ENCODE measurements at regions not wholly inside any gene's neighbourhood (a gene's known extent, or its start where the extent isn't known, plus 50 kb on each side); places are given as distances from the start of the nearest gene placed in this dataset.

- DNase-seq (ENCODE audit: low spot score): no peak
- in situ Hi-C loops (cut with MboI; ENCODE audit: low pct_unique_long_range_greater_than_20kb, low sequenced_read_pairs, unreplicated experiment): no loop called here
- TF ChIP-seq, protein P1, sequence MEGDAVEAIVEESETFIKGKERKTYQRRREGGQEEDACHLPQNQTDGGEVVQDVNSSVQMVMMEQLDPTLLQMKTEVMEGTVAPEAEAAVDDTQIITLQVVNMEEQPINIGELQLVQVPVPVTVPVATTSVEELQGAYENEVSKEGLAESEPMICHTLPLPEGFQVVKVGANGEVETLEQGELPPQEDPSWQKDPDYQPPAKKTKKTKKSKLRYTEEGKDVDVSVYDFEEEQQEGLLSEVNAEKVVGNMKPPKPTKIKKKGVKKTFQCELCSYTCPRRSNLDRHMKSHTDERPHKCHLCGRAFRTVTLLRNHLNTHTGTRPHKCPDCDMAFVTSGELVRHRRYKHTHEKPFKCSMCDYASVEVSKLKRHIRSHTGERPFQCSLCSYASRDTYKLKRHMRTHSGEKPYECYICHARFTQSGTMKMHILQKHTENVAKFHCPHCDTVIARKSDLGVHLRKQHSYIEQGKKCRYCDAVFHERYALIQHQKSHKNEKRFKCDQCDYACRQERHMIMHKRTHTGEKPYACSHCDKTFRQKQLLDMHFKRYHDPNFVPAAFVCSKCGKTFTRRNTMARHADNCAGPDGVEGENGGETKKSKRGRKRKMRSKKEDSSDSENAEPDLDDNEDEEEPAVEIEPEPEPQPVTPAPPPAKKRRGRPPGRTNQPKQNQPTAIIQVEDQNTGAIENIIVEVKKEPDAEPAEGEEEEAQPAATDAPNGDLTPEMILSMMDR (IDR thresholded peaks at IDR 0.05; ENCODE audit: extremely low read depth, insufficient read depth, missing control alignments): no peak
Measured at GRCh38 chr5:174553556-174553955, 170.8 kb upstream of the MSX2 start.

GRCh38 chr5:174555726-174556125 is 168.7 kb upstream of the MSX2 start:
- DNase-seq (ENCODE audit: low spot score): no peak
- TF ChIP-seq, protein P1 (IDR thresholded peaks at IDR 0.05; ENCODE audit: extremely low read depth, insufficient read depth, missing control alignments): no peak
- in situ Hi-C loops (cut with MboI; ENCODE audit: low pct_unique_long_range_greater_than_20kb, low sequenced_read_pairs, unreplicated experiment): no loop called here

DNA sequence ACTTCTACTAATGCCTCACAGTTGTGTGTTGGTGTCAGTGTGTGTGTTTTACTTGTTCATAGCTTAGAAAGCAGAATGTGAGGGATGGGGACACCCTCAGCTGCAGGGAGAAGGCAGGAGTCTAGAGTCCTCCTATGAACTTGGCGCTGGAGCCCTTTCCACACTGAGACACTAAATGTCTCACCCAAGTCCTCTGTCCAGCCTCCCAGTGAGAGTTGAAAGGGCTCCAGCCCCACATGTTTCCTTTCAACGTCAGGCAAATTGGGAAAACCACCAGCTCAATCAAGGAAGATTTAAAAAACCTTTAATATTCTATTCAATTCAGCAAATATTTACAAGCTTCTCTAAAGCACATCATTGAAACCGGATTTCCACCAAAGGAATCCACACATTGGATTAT is 167.6 kb upstream of the MSX2 start:
- TF ChIP-seq, protein P1 (IDR thresholded peaks at IDR 0.05; ENCODE audit: extremely low read depth, insufficient read depth, missing control alignments): no peak
- in situ Hi-C loops (cut with MboI; ENCODE audit: low pct_unique_long_range_greater_than_20kb, low sequenced_read_pairs, unreplicated experiment): no loop called here
- no peak for DNase-seq (ENCODE audit: low spot score)

GRCh38 chr5:174558190-174558589 is 166.2 kb upstream of the MSX2 start:
- in situ Hi-C loops (cut with MboI; ENCODE audit: low pct_unique_long_range_greater_than_20kb, low sequenced_read_pairs, unreplicated experiment): no loop called here
- TF ChIP-seq, protein P1 (IDR thresholded peaks at IDR 0.05; ENCODE audit: extremely low read depth, insufficient read depth, missing control alignments): no peak

GRCh38 chr5:174559141-174559540 is 165.2 kb upstream of the MSX2 start:
- no peak for DNase-seq (ENCODE audit: low spot score)

More at GRCh38 chr5:174558190-174558589, 166.2 kb upstream of the MSX2 start:
- DNase-seq (ENCODE audit: low spot score): no peak

DNA sequence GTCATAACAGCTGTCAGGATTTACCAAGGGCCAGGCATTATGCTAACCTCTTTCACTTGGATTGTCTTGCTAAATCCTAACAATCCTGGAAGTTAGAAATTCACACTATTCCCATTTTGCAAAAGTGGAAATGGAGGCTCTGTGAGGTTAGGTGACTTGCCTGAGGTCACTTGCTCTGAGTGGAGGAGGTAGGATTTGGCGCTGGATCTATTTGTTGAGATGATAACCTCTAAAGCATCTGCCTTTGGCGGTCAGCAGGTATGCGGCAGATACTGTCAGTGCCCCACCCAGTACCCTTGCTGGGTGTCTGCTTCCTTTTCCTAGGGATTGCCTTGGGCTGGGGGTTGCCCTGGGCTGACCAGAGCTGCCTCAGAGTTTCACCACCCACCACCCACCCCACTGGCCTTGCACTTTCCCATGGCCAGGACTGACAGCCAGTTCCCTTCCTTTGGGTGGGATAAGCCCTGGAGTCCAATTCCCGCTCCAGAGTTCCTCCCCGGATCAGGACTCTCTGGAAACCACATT is 164.8 kb upstream of the MSX2 start:
- in situ Hi-C loops (cut with MboI; ENCODE audit: low pct_unique_long_range_greater_than_20kb, low sequenced_read_pairs, unreplicated experiment): no loop called here
- no peak for DNase-seq (ENCODE audit: low spot score)
- TF ChIP-seq, protein P1 (IDR thresholded peaks at IDR 0.05; ENCODE audit: extremely low read depth, insufficient read depth, missing control alignments): no peak

More at GRCh38 chr5:174559141-174559540, 165.2 kb upstream of the MSX2 start:
- TF ChIP-seq, protein P1 (IDR thresholded peaks at IDR 0.05; ENCODE audit: extremely low read depth, insufficient read depth, missing control alignments): no peak
- in situ Hi-C loops (cut with MboI; ENCODE audit: low pct_unique_long_range_greater_than_20kb, low sequenced_read_pairs, unreplicated experiment): no loop called here
